Astrocyte (in vitro differentiated cells and primary cell): ENCODE measurements at regions not wholly inside any gene's neighbourhood (a gene's known extent, or its start where the extent isn't known, plus 50 kb on each side); places are given as distances from the start of the nearest gene placed in this dataset.

Experiments
- DNase-seq: peaks from one replicate; pipeline ENCODE4 v3.0.0-alpha.2; 2010; ENCODE audit warnings: low read depth
- FAIRE-seq: peaks from 2 replicates; lab custom pipeline; 2011; peaks lifted over from hg19 to GRCh38; lab: Jason Lieb, UNC
- H2AFZ ChIP-seq: 2 replicates; pipeline ENCODE4 v1.6.0; 2012; ENCODE audit warnings: low read depth, low read length, inconsistent platforms
- H3K27ac ChIP-seq: 2 replicates; pipeline ENCODE4 v1.5.1; 2011; ENCODE audit warnings: low read depth, low read length, inconsistent platforms
- H3K27me3 ChIP-seq: 2 replicates; pipeline ENCODE4 v1.6.0; 2011; ENCODE audit warnings: low read length, inconsistent platforms; ENCODE audit not compliant: insufficient read depth
- H3K36me3 ChIP-seq: 2 replicates; pipeline ENCODE4 v1.5.1; 2011; ENCODE audit warnings: low read length, inconsistent platforms; ENCODE audit not compliant: insufficient read depth
- H3K4me1 ChIP-seq: 2 replicates; pipeline ENCODE4 v1.5.1; 2011; ENCODE audit warnings: low read length, inconsistent platforms; ENCODE audit not compliant: insufficient read depth
- H3K4me2 ChIP-seq: 2 replicates; pipeline ENCODE4 v1.6.0; 2012; ENCODE audit warnings: low read length, inconsistent platforms
- H3K4me3 ChIP-seq: 2 replicates; pipeline ENCODE4 v1.5.1; 2011; ENCODE audit warnings: low read depth, mild to moderate bottlenecking, low read length, inconsistent platforms; ENCODE audit not compliant: insufficient read depth
- H3K79me2 ChIP-seq: 2 replicates; pipeline ENCODE4 v1.6.0; 2012; ENCODE audit warnings: mild to moderate bottlenecking, low read length, inconsistent platforms; ENCODE audit not compliant: insufficient read depth
- H3K9ac ChIP-seq: 2 replicates; pipeline ENCODE4 v1.6.0; 2012; ENCODE audit warnings: mild to moderate bottlenecking, low read length, inconsistent platforms
- H3K9me3 ChIP-seq: 2 replicates; pipeline ENCODE4 v1.5.1; 2012; ENCODE audit warnings: low read depth, mild to moderate bottlenecking, low read length, inconsistent platforms; ENCODE audit not compliant: insufficient read depth
- H4K20me1 ChIP-seq: 2 replicates; pipeline ENCODE4 v1.6.0; 2012; ENCODE audit warnings: low read length, inconsistent platforms; ENCODE audit not compliant: insufficient read depth
- H3K27ac Mint-ChIP-seq: one replicate; pipeline ENCODE4 v1.8.0; 2021; ENCODE audit warnings: mild to moderate bottlenecking, mixed read lengths; ENCODE audit not compliant: unreplicated experiment
- H3K27me3 Mint-ChIP-seq: one replicate; pipeline ENCODE4 v1.8.0; 2021; ENCODE audit warnings: low read depth, mixed read lengths; ENCODE audit not compliant: unreplicated experiment
- H3K36me3 Mint-ChIP-seq: one replicate; pipeline ENCODE4 v1.8.0; 2021; ENCODE audit warnings: low read depth, mixed read lengths; ENCODE audit not compliant: unreplicated experiment
- H3K4me1 Mint-ChIP-seq: one replicate; pipeline ENCODE4 v1.8.0; 2021; ENCODE audit warnings: low read depth, mixed read lengths; ENCODE audit not compliant: unreplicated experiment
- H3K4me3 Mint-ChIP-seq: one replicate; pipeline ENCODE4 v1.8.0; 2021; ENCODE audit warnings: mild to moderate bottlenecking, moderate library complexity, mixed read lengths; ENCODE audit not compliant: unreplicated experiment
- H3K9me3 Mint-ChIP-seq: one replicate; pipeline ENCODE4 v1.8.0; 2021; ENCODE audit warnings: mild to moderate bottlenecking, mixed read lengths; ENCODE audit not compliant: unreplicated experiment
- EZH2 ChIP-seq: IDR thresholded peaks from 2 replicates; pipeline ENCODE4 v1.6.1; 2012; ENCODE audit warnings: mild to moderate bottlenecking, low read length, inconsistent platforms; ENCODE audit not compliant: insufficient read depth
- TF ChIP-seq, protein P1 (sequence below): IDR thresholded peaks from 2 replicates; pipeline ENCODE4 v1.5.1; 2011; ENCODE audit warnings: low read depth, mild to moderate bottlenecking, inconsistent platforms, low read length, moderate library complexity; ENCODE audit not compliant: insufficient read depth

DNA sequence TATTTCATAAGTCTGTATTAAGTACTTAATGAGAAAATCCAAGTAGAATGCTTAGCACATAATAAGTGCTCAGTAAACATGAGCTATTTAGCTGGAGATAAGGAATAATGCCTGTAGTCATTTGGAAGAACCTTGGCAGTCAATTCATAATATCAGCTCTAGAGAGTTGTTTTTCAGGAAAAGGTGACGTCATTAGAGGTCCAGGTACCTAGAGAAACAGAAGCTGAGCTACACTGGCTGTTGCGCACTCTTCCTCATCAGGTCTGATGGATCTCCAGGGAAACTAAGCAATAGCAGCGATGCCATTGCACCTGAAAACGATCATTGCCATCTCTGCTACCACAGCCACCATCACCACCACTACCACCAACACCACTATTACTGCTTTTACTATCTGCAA, 187.8 kb upstream of the PLD5 start:
- Histone ChIP-seq H3K9me3 (no peaks in the 10 kb centered on the region), H3K27me3 (no peaks in the 10 kb centered on the region), H3K79me2 (no peaks in the 10 kb centered on the region), H3K4me2 (no peak overlapping the region), H3K9ac (no peak overlapping the region), H2AFZ (no peak overlapping the region), H4K20me1 (no peaks in the 10 kb centered on the region), H3K27ac (no peak overlapping the region), H3K36me3 (no peaks in the 10 kb centered on the region), H3K4me3 (no peak overlapping the region), H3K4me1 (no peaks in the 10 kb centered on the region)
- Mint-ChIP-seq H3K36me3 (peaks cover 3% of the 10 kb centered on the region), H3K27me3 (peaks cover 10% of the 10 kb centered on the region), H3K9me3 (no peaks in the 10 kb centered on the region), H3K4me1 (peaks cover 14% of the 10 kb centered on the region), H3K4me3 (no peak overlapping the region), H3K27ac (no peak overlapping the region)
- no peak for FAIRE-seq
- DNase-seq, result no peak
- no peak for TF ChIP-seq EZH2
- TF ChIP-seq, protein P1, sequence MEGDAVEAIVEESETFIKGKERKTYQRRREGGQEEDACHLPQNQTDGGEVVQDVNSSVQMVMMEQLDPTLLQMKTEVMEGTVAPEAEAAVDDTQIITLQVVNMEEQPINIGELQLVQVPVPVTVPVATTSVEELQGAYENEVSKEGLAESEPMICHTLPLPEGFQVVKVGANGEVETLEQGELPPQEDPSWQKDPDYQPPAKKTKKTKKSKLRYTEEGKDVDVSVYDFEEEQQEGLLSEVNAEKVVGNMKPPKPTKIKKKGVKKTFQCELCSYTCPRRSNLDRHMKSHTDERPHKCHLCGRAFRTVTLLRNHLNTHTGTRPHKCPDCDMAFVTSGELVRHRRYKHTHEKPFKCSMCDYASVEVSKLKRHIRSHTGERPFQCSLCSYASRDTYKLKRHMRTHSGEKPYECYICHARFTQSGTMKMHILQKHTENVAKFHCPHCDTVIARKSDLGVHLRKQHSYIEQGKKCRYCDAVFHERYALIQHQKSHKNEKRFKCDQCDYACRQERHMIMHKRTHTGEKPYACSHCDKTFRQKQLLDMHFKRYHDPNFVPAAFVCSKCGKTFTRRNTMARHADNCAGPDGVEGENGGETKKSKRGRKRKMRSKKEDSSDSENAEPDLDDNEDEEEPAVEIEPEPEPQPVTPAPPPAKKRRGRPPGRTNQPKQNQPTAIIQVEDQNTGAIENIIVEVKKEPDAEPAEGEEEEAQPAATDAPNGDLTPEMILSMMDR, result no peak

- H3K27ac Mint-ChIP-seq, result peak overlapping the region; percentile 23
- H3K4me3 Mint-ChIP-seq, result no peak overlapping the region
- Histone ChIP-seq H3K36me3 (no peaks in the 10 kb centered on the region), H3K4me1 (no peaks in the 10 kb centered on the region), H3K4me2 (no peak overlapping the region), H3K4me3 (no peak overlapping the region), H3K9ac (no peak overlapping the region), H4K20me1 (no peaks in the 10 kb centered on the region), H3K9me3 (no peaks in the 10 kb centered on the region), H3K27ac (no peak overlapping the region), H2AFZ (no peak overlapping the region), H3K27me3 (no peaks in the 10 kb centered on the region), H3K79me2 (no peaks in the 10 kb centered on the region)
- no peak for FAIRE-seq
- no peak for DNase-seq
- H3K36me3 Mint-ChIP-seq, result peaks cover 3% of the 10 kb centered on the region
- no peaks in the 10 kb centered on the region for H3K9me3 Mint-ChIP-seq
- H3K4me1 Mint-ChIP-seq, result peaks cover 14% of the 10 kb centered on the region
- TF ChIP-seq EZH2, result no peak
- TF ChIP-seq, protein P1, result no peak
- H3K27me3 Mint-ChIP-seq, result peaks cover 10% of the 10 kb centered on the region
Measured at GRCh38 chr1:242710847-242711246, 186.3 kb upstream of the PLD5 start.

DNA sequence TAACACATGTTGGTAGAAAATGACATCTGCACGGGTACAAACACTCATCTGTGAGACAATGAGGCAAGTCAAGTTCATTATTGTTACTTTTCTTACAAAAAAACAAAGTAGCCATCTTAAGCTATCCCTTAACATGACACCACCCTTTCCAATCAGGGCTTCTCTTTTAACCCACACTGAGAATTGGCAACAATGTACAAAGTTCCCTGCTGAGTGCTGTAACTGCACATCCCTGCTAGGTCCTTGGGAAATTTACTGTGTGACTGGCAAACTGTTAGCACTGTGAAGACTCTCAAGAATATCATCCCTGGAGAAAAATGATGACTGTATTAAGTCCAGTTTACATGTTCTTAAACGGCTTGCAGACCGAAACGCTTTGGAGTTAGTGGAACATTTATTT, 185.8 kb upstream of the PLD5 start:
- H3K4me3 Mint-ChIP-seq, result no peak overlapping the region
- H3K4me1 Mint-ChIP-seq, result peaks cover 14% of the 10 kb centered on the region
- Histone ChIP-seq H3K4me2 (no peak overlapping the region), H4K20me1 (no peaks in the 10 kb centered on the region), H3K27me3 (no peaks in the 10 kb centered on the region), H3K79me2 (no peaks in the 10 kb centered on the region), H3K27ac (no peak overlapping the region), H3K4me1 (no peaks in the 10 kb centered on the region), H3K9ac (no peak overlapping the region), H3K9me3 (no peaks in the 10 kb centered on the region), H3K4me3 (no peak overlapping the region), H3K36me3 (no peaks in the 10 kb centered on the region), H2AFZ (no peak overlapping the region)
- H3K9me3 Mint-ChIP-seq, result no peaks in the 10 kb centered on the region
- H3K27me3 Mint-ChIP-seq, result peaks cover 10% of the 10 kb centered on the region
- peaks cover 3% of the 10 kb centered on the region for H3K36me3 Mint-ChIP-seq
- TF ChIP-seq, protein P1, result no peak
- no peak for TF ChIP-seq EZH2
- DNase-seq (no peak), FAIRE-seq (no peak)
- no peak overlapping the region for H3K27ac Mint-ChIP-seq
